ENCODE measurements at regions not wholly inside any gene's neighbourhood (a gene's known extent, or its start where the extent isn't known, plus 50 kb on each side); places are given as distances from the start of the nearest gene placed in this dataset.
A peak's percentile ranks its signal among the peaks of the same experiment; 100 is the strongest.

GRCh38 chr14:22391908-22392565, 197.0 kb downstream of the DAD1 start:
- CTCF ChIA-PET = interaction anchor here (0.6 to 6.4 kb wide), 29 partner anchors 9 to 286 kb away, joined by 3 to 123 read pairs (median 4); no protein-coding TSS in a partner anchor
- DNase-seq (ENCODE audit: low read depth in 1 of 2, low spot score in 1 of 2) = peak; percentile 47 to 67
- no peak for FAIRE-seq
- POLR2A ChIA-PET = no interaction called here
- Histone ChIP-seq H3K27ac (no peak overlapping the region), H3K4me3 (no peak overlapping the region), H3K4me2 (peak overlapping the region; percentile 52; the same call in 1 of the 3 replicates), H3K9me3 (no peaks in the 10 kb centered on the region), H3K4me1 (peaks cover 32% of the 10 kb centered on the region)
- 46% methylated on average over 7 of the region's 7 CpGs for WGBS (ENCODE audit: missing lambda C conversion rate)
- peak; percentile 56 to 77 for ATAC-seq
- peak; percentile 85 to 88 for TF ChIP-seq RAD21 (conservative IDR thresholded peaks at IDR 0.05 in 1 of 2, IDR thresholded peaks at IDR 0.05 in 1 of 2)
- TF ChIP-seq FOSL2 (IDR thresholded peaks at IDR 0.05) = no peak
- no peak for TF ChIP-seq FOSL2 (CRISPR knock-in tag; IDR thresholded peaks at IDR 0.05)
- peak; percentile 68 for TF ChIP-seq CTCF (IDR thresholded peaks at IDR 0.05)
- TF ChIP-seq CEBPB (IDR thresholded peaks at IDR 0.05) = no peak
- no peak for TF ChIP-seq RNF2 (IDR thresholded peaks at IDR 0.05; ENCODE audit: borderline replicate concordance, low read depth)
- no peak for TF ChIP-seq KDM1A (IDR thresholded peaks at IDR 0.05; ENCODE audit: low read depth)
- peak; percentile 78 for TF ChIP-seq SMC3 (IDR thresholded peaks at IDR 0.05)

- Histone ChIP-seq H3K9me3 (no peaks in the 10 kb centered on the region), H3K4me1 (peaks cover 32% of the 10 kb centered on the region), H3K4me2 (peak overlapping the region; percentile 52), H3K27ac (peak overlapping the region in 1 of 2 experiments; percentile 40; a peak in 1 of 6 replicates), H3K4me3 (no peak overlapping the region)
- peak; percentile 15 to 35 for DNase-seq (ENCODE audit: low read depth in 1 of 2, low spot score in 1 of 2)
- ChIA-PET POLR2A (no interaction called here), CTCF (interaction anchor here (0.8 to 6.4 kb wide), 25 partner anchors 8 to 667 kb away, joined by 3 to 123 read pairs (median 4); no protein-coding TSS in a partner anchor)
- WGBS (ENCODE audit: missing lambda C conversion rate) = 9% methylated on average over 4 of the region's 4 CpGs
- TF ChIP-seq FOSL2 (IDR thresholded peaks at IDR 0.05) (no peak), FOSL2 (CRISPR knock-in tag; IDR thresholded peaks at IDR 0.05) (no peak), RCOR1 (IDR thresholded peaks at IDR 0.05; ENCODE audit: low read depth, low read length) (no peak), RFX5 (IDR thresholded peaks at IDR 0.05) (no peak), HOXA7 (CRISPR knock-in tag; IDR thresholded peaks at IDR 0.05) (no peak)
- FAIRE-seq = no peak
- peak in 1 of 2 experiments; percentile 41; a peak in 3 of 6 replicates for ATAC-seq
Observed at GRCh38 chr14:22390824-22391461, 198.1 kb downstream of the DAD1 start.

- Histone ChIP-seq H3K4me2 (peak overlapping the region; percentile 52), H3K4me1 (peaks cover 32% of the 10 kb centered on the region), H3K9me3 (no peaks in the 10 kb centered on the region), H3K27ac (peak overlapping the region; percentile 37 to 40; a peak in 4 of 6 replicates), H3K4me3 (no peak overlapping the region)
- TF ChIP-seq FOXS1 (CRISPR knock-in tag; IDR thresholded peaks at IDR 0.05) (no peak), HES2 (IDR thresholded peaks at IDR 0.05) (no peak), POLR2AphosphoS2 (conservative IDR thresholded peaks at IDR 0.05; ENCODE audit: low read length) (no peak), CBX2 (IDR thresholded peaks at IDR 0.05; ENCODE audit: borderline replicate concordance, low read depth) (no peak), CHD2 (IDR thresholded peaks at IDR 0.05; ENCODE audit: low read length, partially characterized antibody) (no peak), CBX8 (IDR thresholded peaks at IDR 0.05) (no peak), BHLHE40 (IDR thresholded peaks at IDR 0.05; ENCODE audit: low read depth, low read length) (no peak), EHF (CRISPR knock-in tag; IDR thresholded peaks at IDR 0.05) (no peak), HDAC2 (IDR thresholded peaks at IDR 0.05) (no peak), REST (IDR thresholded peaks at IDR 0.05) (no peak), FOSB (CRISPR knock-in tag; IDR thresholded peaks at IDR 0.05) (no peak), SMC3 (IDR thresholded peaks at IDR 0.05) (no peak), RAD21 (conservative IDR thresholded peaks at IDR 0.05 in 1 of 2, IDR thresholded peaks at IDR 0.05 in 1 of 2) (no peak), ELK1 (IDR thresholded peaks at IDR 0.05; ENCODE audit: low read depth, low read length) (no peak)
- ChIA-PET POLR2A (no interaction called here), CTCF (interaction anchor here (0.5 to 6.4 kb wide), 21 partner anchors 8 to 668 kb away, joined by 3 to 123 read pairs (median 4); no protein-coding TSS in a partner anchor)
- DNase-seq (ENCODE audit: low read depth in 1 of 2, low spot score in 1 of 2) = no peak
- FAIRE-seq = no peak
- WGBS (ENCODE audit: missing lambda C conversion rate) = 69% methylated on average over 5 of the region's 5 CpGs
- ATAC-seq = no peak
Observed at GRCh38 chr14:22390195-22390594, 198.8 kb downstream of the DAD1 start.
